GM18858 (cell line): ENCODE measurements at regions not wholly inside any gene's neighbourhood (a gene's known extent, or its start where the extent isn't known, plus 50 kb on each side); places are given as distances from the start of the nearest gene placed in this dataset.
"Not testable (repeated sequence)": the region's sequence is repeated elsewhere in the genome, so short reads cannot be mapped to it uniquely, and the experiment has no call there.

Experiments
- ATAC-seq: cut with Tn5 transposase; IDR thresholded peaks from one replicate; pipeline ENCODE4 v1.9.1; 2021; ENCODE audit not compliant: unreplicated experiment

DNA sequence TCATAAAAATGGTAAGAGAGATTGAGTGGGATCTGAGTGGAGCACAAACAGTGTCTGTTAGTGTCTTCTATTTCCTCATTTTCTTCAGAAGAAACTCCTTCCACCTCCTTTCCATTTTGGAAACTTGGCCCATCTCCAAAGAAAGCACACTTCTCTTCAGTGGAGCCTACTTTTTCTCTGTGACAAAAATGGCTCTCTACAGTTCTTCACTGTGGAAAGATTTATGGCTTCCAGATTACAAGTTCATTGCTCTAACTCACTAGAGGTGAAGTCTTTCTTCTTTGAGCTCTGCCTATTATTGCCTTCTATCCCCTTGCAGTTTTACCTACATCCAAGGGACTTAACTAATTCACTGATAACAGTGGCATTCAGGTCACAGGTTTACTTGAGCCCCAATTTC, 325.8 kb downstream of the ANTXR2 start:
- ATAC-seq: no peak

DNA sequence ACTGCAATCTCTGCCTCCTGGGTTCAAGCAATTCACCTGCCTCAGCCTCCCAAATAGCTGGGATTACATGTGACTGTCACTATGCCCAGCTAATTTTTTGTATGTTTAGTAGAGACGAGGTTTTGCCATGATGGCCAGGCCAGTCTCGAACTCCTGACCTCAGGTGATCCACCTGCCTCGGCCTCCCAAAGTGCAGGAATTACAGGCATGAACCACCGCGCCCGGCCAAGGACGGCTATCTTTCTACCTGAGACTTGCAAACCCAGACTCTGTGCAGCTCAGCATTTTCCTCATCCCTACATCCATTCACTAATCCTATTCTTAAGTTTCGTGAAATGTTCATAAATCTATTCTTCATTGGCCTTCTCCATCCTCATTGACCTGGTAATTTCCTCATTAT, 330.0 kb downstream of the ANTXR2 start:
- no peak for ATAC-seq

DNA sequence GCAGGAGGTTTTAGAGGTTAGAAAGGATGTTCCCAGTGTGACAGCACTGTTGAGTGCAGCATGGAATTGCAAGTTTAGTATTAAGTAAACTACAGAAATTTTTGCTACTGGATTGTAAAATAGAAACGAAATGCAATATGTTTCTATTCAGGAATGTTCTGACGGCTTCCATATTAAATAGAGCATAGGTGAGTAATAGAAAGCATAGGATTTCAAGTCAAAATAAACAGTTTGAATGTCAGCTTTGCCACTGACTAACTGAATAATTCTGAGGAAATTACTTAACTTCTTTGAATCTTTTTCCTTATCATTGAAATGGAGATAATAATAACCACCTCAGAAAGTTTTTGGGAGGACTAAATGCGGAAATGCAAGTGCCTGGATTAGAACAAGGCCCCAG, 331.9 kb upstream of the GK2 start:
- no peak for ATAC-seq

DNA sequence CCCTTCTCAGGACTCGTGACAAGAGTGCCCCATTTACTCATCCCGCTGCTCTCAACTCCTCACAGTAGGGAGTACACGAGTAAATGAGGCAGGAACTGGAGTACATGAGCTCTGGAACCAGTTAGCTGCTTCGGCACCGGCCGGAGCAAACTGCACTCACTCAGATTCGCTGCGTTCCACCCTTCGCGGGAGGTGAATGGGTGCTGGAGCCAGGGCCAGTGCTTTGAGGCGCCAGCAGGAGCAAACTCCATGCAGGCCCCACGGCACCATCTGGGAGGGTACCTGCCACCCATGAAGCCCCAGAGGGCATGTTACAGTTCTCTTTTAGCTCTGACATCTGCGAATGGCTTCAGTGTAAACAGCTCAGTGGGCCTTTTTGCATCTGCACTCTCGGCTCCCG, 315.5 kb upstream of the GK2 start:
- ATAC-seq: no peak

DNA sequence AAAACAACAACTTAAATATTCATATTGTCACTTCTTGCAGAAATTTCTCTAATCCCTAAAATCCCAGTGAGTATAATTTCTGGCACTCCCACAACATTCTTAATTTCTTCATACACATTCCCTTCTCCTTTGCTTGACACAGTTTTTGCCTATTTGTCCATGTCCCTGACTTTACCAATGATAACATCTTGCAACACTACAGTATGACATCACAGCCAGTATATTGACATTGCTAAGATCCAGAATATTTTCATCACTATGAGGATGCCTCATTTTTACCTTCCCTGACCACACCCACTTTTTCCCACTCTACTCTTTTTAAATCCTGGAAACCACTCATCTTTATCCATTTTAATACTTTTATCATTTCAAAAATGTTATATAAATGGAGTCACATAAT, 292.3 kb upstream of the GK2 start:
- no peak for ATAC-seq

DNA sequence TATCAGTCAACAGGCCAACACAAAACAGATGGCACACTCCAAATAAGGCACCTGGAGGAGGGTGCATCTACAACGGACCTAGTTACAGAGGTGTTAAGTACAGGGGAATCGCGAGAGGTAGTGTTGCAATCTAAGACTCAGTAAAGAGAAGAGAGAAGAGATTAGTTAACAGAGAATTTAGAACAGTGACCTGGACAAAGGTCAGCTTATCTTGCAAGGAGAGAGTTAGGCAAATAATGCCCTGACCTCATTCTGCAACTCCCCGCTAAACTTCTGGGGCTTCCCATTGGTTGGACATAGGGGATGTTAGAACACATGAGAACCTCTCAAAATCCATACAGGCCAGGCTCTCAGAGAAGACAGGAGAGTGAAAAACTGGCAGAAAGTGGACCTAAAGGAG, 289.4 kb upstream of the GK2 start:
- ATAC-seq: no peak

DNA sequence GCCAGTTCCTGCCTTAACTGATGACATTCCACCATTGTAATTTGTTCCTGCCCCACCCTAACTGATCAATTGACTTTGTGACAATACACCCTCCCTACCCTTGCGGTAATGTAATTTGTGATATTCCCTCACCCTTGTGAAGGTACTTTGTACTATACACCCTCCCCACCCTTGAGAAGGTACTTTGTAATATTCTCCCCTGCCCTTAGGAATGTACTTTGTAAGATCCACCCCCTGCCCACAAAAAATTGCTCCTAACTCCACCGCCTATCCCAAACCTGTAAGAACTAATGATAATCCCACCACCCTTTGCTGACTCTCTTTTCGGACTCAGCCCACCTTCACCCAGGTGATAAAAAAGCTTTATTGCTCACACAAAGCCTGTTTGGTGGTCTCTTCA, 288.5 kb upstream of the GK2 start:
- ATAC-seq: not testable (repeated sequence)

DNA sequence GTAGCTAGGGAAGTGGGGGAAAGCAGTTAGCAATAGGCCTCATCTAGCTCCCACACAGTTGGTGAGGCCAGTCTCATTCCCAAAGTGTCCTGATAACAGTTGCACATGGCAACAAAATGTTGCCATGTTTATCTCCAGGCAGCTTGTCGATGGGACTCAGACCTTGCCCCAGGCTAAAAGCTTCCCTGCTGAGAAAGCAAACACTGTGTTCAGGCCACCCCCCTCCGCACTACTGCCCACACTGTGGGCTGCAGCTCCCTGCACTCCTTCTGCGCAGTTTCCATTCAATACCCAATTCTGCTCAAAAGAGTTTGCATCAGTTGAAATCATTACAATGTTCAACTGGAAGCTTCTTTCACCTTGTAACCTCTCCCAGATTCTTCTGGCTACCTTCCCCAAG, 287.8 kb upstream of the GK2 start:
- ATAC-seq: no peak

DNA sequence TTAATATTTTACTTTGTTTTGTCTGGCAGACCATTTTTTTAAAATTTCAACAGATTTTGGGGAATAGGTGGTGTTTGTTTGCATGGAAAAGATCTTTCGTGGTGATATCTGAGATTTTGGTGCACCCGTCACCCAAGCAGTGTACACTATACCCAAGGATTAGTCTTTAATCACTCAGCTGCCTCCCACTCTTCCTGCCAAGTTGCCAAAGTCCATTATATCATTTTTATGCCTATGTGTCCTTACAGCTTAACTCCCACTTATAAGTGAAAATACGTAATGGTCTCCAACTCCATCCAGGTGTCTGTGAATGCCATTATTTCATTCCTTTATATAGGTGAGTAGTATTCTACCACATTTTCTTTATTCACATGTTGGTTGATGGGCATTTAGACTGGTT, 281.7 kb upstream of the GK2 start:
- ATAC-seq: no peak

DNA sequence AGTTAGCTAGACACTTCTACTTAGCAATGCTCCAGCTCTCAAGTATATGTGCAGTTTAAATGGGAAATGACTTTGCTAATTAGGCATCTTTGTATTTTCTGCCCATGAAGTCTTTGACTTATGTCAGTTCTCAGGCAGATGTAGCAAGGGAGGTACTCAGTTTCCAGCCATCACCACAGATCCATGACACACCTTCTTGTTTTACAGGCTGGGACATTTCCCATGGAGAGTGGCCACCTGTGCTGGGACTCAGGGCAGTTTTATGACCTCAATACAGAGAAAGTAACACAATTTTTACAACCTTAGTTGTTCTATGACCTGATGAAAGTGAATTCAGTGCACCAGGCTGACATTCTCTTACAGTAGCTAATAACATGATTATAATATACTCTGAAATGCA, 280.7 kb upstream of the GK2 start:
- no peak for ATAC-seq

DNA sequence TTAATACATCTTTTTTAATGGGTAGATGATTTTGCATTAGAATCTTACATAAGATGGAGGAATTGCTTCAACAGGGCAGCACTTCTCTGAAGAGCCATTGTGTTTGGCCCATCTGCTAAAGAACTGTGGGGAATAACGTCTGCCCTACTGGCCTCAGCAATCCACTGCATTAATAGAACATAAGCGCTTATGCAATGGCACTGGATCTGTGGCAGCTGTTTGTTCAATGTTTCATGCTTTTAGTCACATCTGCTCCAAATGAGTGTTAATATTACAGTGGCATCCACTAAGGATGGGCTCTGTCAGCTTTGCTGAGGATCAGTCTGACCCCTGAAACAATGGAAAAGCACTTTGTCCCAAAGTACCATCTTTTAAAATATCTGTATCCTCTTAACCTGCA, 279.0 kb upstream of the GK2 start:
- ATAC-seq: no peak

DNA sequence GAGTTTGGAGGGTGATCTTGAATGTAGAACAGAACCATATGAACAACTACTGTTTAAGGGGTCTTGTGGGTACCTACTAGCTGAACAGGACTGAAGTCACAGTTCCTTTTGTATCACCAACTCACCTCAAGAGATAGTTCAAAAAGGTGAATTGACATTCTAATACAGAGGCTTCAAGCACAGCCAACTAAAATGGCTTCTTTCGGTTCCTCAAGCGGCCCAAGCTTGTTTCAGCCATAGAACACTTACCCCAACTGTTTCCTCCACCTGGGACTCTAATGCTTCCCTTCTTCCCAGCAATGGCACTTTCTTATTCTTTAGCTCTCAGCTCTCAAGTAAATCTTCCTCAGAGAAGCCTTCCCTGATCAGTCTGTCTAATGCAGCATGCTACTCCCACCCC, 277.5 kb upstream of the GK2 start:
- ATAC-seq: no peak

DNA sequence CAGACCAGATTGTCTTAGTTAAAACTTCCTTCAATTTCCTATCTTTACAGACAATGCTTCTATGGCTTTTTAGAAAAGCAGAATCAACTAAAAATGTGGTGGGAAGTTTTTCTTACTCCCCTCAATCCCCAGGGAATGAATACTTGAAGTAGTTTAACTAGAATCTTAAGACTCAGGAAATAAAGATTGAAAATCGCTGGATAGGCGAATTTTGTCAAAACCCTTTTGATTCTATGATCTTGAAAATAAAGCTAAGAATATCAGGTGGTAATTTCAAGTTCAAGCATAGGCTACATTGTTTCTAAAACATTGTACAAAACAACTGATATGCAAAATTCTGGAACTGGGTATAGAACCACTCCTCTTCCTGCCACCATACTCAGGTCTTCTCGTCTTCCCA, 276.5 kb upstream of the GK2 start:
- ATAC-seq: no peak

DNA sequence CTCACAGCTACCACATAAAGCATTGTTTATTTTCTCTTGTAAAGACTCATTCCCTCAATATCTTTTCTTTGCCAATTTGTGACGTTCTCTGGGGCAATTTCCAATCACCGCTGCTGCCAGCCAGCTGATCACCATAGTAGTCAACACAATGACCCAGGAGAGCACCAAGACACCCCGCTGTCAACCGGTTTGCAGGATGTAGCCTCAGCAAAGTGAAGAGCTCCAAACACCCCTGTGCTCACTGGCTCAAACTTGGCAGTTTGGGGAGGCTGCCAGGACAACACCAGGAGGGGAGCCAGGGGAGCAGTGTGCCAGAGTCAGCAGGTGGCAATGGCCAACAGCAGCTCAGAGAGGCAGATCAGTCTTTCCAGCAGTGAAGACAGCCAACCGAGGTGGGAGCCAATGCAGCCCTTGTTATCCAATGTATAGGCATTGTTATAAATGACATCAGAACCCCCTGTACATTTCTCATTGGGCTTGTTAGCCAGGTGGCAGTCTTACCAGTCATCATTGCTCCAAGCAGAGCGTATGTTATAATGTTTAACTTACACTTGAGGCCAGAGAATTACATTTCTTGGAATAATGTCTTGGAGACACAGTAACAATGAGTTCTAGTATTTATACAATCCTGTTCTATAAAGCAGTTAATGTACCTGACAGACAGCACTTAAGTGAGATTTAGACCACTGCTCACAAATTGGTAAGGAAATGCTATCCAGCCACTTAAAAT, 274.9 kb upstream of the GK2 start:
- no peak for ATAC-seq

DNA sequence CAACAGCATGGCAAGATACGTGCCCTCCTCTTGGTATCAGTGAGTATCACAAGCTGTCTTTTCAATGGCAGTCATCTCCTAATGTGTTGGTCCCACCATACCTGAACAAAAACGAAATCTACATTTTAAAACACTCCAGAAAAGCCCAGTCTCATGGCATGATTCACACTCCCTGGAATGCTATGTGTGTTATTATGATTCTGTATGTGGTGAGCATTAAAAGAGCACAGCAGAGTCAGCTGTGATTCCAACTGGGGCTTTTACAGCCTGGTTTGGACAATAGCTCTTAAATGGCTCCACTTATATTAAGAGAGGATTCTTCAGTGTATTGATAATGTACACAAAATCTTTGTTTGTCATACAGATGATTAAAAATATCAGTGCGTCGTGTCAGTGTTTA, 274.1 kb upstream of the GK2 start:
- ATAC-seq: no peak

DNA sequence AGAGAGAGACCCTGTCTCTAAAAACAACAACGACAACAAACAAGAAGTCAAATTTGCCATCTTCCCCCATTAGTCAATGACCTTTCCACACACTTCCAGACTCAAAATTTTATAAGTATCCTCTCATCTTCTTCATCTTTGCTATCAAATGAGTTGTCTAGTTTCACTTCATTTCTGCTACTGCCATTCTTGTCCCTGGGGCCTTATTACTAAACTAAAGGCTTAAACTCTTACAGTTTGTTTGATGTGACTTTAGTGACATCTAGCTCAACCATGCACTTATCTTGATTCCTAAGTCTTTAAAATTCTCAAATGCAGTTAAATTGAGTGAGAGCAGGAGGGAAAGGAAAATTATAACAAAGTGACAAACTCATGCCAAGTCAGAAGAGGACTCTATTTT, 271.8 kb upstream of the GK2 start:
- no peak for ATAC-seq

DNA sequence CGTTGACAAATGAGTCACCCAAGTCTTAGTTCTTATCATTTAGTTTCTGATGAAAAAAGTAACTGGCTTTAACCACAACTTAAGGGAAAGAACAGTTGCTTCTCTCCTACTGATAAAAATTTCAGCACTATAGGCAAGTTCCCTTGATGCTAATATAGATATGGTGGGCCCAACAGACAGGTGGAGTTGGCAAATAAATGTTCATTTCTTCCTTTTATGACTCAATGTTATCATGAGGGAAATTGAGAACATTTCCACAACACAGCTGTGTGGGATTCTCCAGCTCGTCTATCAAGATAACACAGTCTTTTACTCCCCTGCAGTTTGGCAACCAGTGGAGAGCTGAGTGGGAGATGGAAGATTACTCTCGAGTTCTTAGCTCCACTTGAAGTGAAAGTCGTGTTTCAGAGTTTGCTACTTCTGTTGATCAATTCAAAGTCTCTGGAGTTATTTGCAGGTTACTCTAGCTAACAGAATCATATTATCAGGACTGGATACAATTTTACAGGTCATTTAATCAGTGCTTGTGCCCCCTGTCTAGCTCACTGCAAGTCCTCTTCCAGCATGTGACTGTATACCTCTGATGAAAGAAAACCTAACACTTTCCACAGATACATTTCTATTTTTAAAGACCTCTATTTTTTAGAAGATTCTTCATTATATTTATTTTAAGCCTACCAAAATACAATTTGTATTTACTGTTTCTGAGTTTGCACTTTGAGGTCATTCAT, 270.6 kb upstream of the GK2 start:
- no peak for ATAC-seq

DNA sequence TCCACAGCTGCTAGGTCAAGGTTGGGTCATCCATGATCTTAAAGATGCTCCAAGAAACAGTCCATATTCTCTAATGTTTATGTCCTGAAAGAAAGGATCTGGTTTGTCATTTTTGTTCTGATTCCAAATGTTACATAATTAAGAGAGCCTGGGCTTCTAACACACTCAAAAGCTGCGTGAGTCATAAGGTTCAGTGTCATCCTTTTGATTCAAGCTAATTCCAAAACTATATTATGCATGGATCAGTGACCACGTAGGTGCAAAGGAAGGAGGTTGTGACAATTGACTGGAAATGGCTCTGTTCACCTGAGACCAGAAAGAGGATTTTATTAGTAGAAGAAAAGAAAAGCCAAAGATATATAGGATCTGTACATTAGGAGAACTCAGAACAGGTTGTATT, 268.7 kb upstream of the GK2 start:
- no peak for ATAC-seq

DNA sequence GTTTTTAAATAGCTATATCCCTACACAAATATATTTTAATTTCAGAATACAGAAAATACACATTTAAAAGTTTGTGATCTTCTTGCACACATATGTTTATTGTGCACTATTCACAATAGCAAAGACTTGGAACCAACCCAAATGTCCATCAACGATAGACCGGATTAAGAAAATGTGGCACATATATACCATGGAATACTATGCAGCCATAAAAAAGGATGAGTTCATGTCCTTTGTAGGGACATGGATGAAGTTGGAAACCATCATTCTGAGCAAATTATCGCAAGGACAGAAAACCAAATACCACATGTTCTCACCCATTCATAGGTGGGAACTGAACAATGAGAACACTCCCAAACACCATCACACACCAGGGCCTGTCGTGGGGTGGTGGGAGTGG, 266.9 kb upstream of the GK2 start:
- ATAC-seq: not testable (repeated sequence)

DNA sequence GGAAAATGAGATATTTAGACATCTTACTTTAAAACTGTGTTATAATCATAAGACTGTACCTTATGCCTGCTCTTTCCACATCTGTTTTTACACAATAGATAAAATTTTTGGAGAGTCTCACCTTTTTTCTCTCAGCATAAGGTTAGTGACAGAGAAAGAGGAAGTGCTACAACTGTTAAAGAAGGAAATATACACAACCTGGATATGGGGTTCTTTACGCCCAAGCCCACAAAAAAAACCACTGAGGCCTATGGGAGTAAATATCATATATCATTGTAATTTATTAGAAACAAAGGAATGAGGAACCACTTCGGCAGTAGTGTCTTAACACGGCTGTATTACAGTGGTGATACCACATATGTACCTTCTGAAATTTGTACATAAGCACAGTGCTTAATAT, 265.9 kb upstream of the GK2 start:
- no peak for ATAC-seq

DNA sequence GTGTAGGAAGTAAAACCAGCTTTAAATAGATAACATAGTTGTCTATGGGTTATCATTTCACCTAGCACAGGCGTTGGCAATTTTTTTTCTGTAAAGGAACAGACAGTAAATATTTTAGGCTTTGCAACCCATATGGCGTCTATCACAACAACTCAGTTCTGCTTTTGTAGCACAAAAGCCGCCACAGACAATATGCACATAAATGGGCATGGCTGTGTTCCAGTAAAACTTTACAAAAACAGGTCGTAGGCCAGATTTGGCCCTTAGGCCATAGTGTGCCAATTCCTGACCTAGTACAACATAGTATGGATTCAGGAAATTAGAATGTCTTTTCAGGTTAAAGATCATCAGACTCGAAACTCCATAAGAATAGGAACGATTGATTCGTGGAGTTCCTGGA, 265.3 kb upstream of the GK2 start:
- ATAC-seq: no peak

DNA sequence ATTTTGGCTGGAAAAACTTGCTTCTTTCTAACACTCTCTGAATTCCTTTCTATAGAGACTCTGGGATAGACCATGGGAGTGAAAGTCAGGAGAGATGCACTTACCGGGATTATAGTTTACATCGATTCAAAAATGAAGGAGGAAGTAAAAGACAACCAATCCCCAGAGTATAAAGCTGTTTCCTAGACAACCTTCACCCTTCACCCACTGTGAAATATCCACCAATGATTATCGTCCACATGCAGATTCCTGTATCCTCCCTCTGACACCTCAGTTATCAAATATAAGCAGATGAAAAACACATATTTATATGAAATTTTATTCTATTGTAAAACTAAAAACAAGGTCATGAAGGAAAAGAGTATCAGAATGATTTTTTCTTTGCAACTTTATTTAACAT, 258.8 kb upstream of the GK2 start:
- no peak for ATAC-seq

DNA sequence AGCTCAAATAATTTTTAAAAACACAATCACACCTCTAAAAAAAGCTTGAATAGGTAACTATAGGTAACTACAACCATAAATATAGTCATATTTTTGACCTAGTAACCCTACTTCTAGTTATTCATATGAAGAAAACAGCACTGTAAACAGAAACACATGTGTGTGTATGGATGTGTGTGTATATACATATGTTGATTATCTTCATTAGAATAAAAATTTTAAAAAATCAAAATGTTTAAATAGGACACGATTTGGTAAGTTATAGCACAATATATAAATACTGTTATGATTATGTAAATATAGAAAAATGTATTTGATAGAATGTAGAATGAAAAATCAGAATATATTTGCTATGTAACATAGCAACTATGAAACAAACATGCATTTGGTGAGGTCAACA, 258.1 kb upstream of the GK2 start:
- ATAC-seq: no peak
